Stomach smooth muscle (tissue), 2 donors: ENCODE measurements at regions not wholly inside any gene's neighbourhood (a gene's known extent, or its start where the extent isn't known, plus 50 kb on each side); places are given as distances from the start of the nearest gene placed in this dataset.
A peak's percentile ranks its signal among the peaks of the same experiment; 100 is the strongest.

Experiments
- H3K27ac ChIP-seq: one replicate; pipeline ENCODE4 v1.7.0; 2013; ENCODE audit warnings: mild to moderate bottlenecking, low read length, inconsistent platforms
- H3K27me3 ChIP-seq, 2 donors: one replicate each; pipeline ENCODE4 v1.7.0; 2013; ENCODE audit warnings: low read length in 2 of 2; ENCODE audit not compliant: insufficient read depth in 2 of 2, control insufficient read depth in 1 of 2
- H3K36me3 ChIP-seq, 2 donors: one replicate each; pipeline ENCODE4 v1.7.0; 2013; ENCODE audit warnings: low read length in 2 of 2; ENCODE audit not compliant: control insufficient read depth in 2 of 2, insufficient read depth in 2 of 2
- H3K4me1 ChIP-seq: one replicate; pipeline ENCODE4 v1.7.0; 2013; ENCODE audit warnings: low read length; ENCODE audit not compliant: control insufficient read depth, insufficient read depth
- H3K4me3 ChIP-seq, 2 donors: one replicate each; pipeline ENCODE4 v1.7.0; 2013; ENCODE audit warnings: low read length in 2 of 2
- H3K9ac ChIP-seq, 2 donors: one replicate each; pipeline ENCODE4 v1.7.0; 2013; ENCODE audit warnings: low read length in 2 of 2, mild to moderate bottlenecking in 1 of 2
- H3K9me3 ChIP-seq, 2 donors: one replicate each; pipeline ENCODE4 v1.7.0; 2013; ENCODE audit warnings: low read length in 2 of 2; ENCODE audit not compliant: control insufficient read depth in 2 of 2
- donor health status: healthy.
- donor health status: Pancreatic carcinoma.

- no peaks in the 10 kb centered on the region for H3K4me1 ChIP-seq
- H3K4me3 ChIP-seq: no peak overlapping the region
- H3K36me3 ChIP-seq: no peaks in the 10 kb centered on the region
- no peak overlapping the region for H3K27ac ChIP-seq
- H3K27me3 ChIP-seq: no peaks in the 10 kb centered on the region
- no peaks in the 10 kb centered on the region for H3K9me3 ChIP-seq
- H3K9ac ChIP-seq: no peak overlapping the region
Measured at GRCh38 chr7:80403686-80404241, 108.1 kb downstream of the GNAT3 start.

- H3K9me3 ChIP-seq: no peaks in the 10 kb centered on the region
- no peaks in the 10 kb centered on the region for H3K36me3 ChIP-seq
- no peaks in the 10 kb centered on the region for H3K4me1 ChIP-seq
- no peak overlapping the region for H3K27ac ChIP-seq
- H3K27me3 ChIP-seq: no peaks in the 10 kb centered on the region
- no peak overlapping the region for H3K9ac ChIP-seq
- no peak overlapping the region for H3K4me3 ChIP-seq
Measured at GRCh38 chr7:80401708-80402107, 110.2 kb downstream of the GNAT3 start.

GRCh38 chr7:80393786-80394185 lies 118.1 kb downstream of the GNAT3 start:
- Histone ChIP-seq H3K36me3 (no peaks in the 10 kb centered on the region), H3K9me3 (no peaks in the 10 kb centered on the region), H3K4me3 (no peak overlapping the region), H3K9ac (no peak overlapping the region), H3K27ac (no peak overlapping the region), H3K27me3 (no peaks in the 10 kb centered on the region), H3K4me1 (no peaks in the 10 kb centered on the region)

- Histone ChIP-seq H3K27ac (no peak overlapping the region), H3K27me3 (no peaks in the 10 kb centered on the region), H3K4me1 (no peaks in the 10 kb centered on the region), H3K36me3 (no peaks in the 10 kb centered on the region), H3K4me3 (no peak overlapping the region), H3K9me3 (no peaks in the 10 kb centered on the region), H3K9ac (no peak overlapping the region)
Measured at GRCh38 chr7:80392229-80393169, 119.4 kb downstream of the GNAT3 start.

GRCh38 chr7:80387634-80388193 lies 124.2 kb downstream of the GNAT3 start:
- Histone ChIP-seq H3K36me3 (no peaks in the 10 kb centered on the region), H3K9me3 (no peaks in the 10 kb centered on the region), H3K27ac (no peak overlapping the region), H3K9ac (peak overlapping the region in 1 of 2 donors; percentile 14), H3K27me3 (no peaks in the 10 kb centered on the region), H3K4me1 (no peaks in the 10 kb centered on the region), H3K4me3 (peak overlapping the region; percentile 15 to 50)

GRCh38 chr7:80386686-80387085 lies 125.2 kb downstream of the GNAT3 start:
- no peaks in the 10 kb centered on the region for H3K27me3 ChIP-seq
- H3K9ac ChIP-seq: no peak overlapping the region

GRCh38 chr7:80385508-80385907 lies 126.4 kb downstream of the GNAT3 start:
- no peaks in the 10 kb centered on the region for H3K9me3 ChIP-seq
- H3K9ac ChIP-seq: no peak overlapping the region
- no peak overlapping the region for H3K4me3 ChIP-seq
- H3K27me3 ChIP-seq: no peaks in the 10 kb centered on the region
- no peaks in the 10 kb centered on the region for H3K36me3 ChIP-seq
- no peaks in the 10 kb centered on the region for H3K4me1 ChIP-seq
- H3K27ac ChIP-seq: no peak overlapping the region

More at GRCh38 chr7:80386686-80387085, 125.2 kb downstream of the GNAT3 start:
- H3K4me1 ChIP-seq: no peaks in the 10 kb centered on the region
- H3K4me3 ChIP-seq: no peak overlapping the region
- no peak overlapping the region for H3K27ac ChIP-seq
- no peaks in the 10 kb centered on the region for H3K9me3 ChIP-seq
- H3K36me3 ChIP-seq: no peaks in the 10 kb centered on the region

GRCh38 chr7:80380957-80381356 lies 130.9 kb downstream of the GNAT3 start:
- Histone ChIP-seq H3K9me3 (no peaks in the 10 kb centered on the region), H3K4me3 (no peak overlapping the region), H3K27ac (no peak overlapping the region), H3K9ac (no peak overlapping the region), H3K36me3 (no peaks in the 10 kb centered on the region), H3K27me3 (no peaks in the 10 kb centered on the region), H3K4me1 (peaks cover 5% of the 10 kb centered on the region)

- Histone ChIP-seq H3K36me3 (no peaks in the 10 kb centered on the region), H3K4me3 (no peak overlapping the region), H3K27ac (no peak overlapping the region), H3K9me3 (no peaks in the 10 kb centered on the region), H3K4me1 (peaks cover 5% of the 10 kb centered on the region), H3K9ac (no peak overlapping the region), H3K27me3 (no peaks in the 10 kb centered on the region)
Measured at GRCh38 chr7:80379034-80379982, 132.6 kb downstream of the GNAT3 start.

- Histone ChIP-seq H3K27me3 (no peaks in the 10 kb centered on the region), H3K4me3 (no peak overlapping the region), H3K9ac (no peak overlapping the region), H3K27ac (no peak overlapping the region), H3K36me3 (no peaks in the 10 kb centered on the region), H3K9me3 (no peaks in the 10 kb centered on the region), H3K4me1 (peaks cover under 1% of the 10 kb centered on the region)
Measured at GRCh38 chr7:80374321-80374720, 137.5 kb downstream of the GNAT3 start.
